ENCODE measurements at regions not wholly inside any gene's neighbourhood (a gene's known extent, or its start where the extent isn't known, plus 50 kb on each side); places are given as distances from the start of the nearest gene placed in this dataset.
"Not testable (repeated sequence)": the region's sequence is repeated elsewhere in the genome, so short reads cannot be mapped to it uniquely, and the experiment has no call there.

- no peaks in the 10 kb centered on the region for H3K36me3 ChIP-seq (ENCODE audit: control insufficient read depth in 2 of 2, insufficient read depth in 2 of 2, low read length in 2 of 2)
- no peaks in the 10 kb centered on the region for H3K4me1 ChIP-seq (ENCODE audit: control insufficient read depth, insufficient read depth, low read length)
- H3K27me3 ChIP-seq (ENCODE audit: control insufficient read depth in 1 of 2, insufficient read depth in 2 of 2, low read length in 2 of 2), result no peaks in the 10 kb centered on the region
- no peaks in the 10 kb centered on the region for H3K9me3 ChIP-seq (ENCODE audit: control insufficient read depth in 2 of 2, low read length in 2 of 2)
- H3K9ac ChIP-seq (ENCODE audit: low read length in 2 of 2), result no peak overlapping the region
- H3K4me3 ChIP-seq (ENCODE audit: low read length in 2 of 2), result no peak overlapping the region
- H3K27ac ChIP-seq (ENCODE audit: low read length), result no peak overlapping the region
These were observed 142.0 kb upstream of the FAT3 start for GRCh38 chr11:92082652-92083051.

- H3K9me3 ChIP-seq (ENCODE audit: control insufficient read depth in 2 of 2, low read length in 2 of 2); H3K27me3 ChIP-seq (ENCODE audit: control insufficient read depth in 1 of 2, insufficient read depth in 2 of 2, low read length in 2 of 2); H3K4me1 ChIP-seq (ENCODE audit: control insufficient read depth, insufficient read depth, low read length); H3K4me3 ChIP-seq (ENCODE audit: low read length in 2 of 2); H3K9ac ChIP-seq (ENCODE audit: low read length in 2 of 2); H3K36me3 ChIP-seq (ENCODE audit: control insufficient read depth in 2 of 2, insufficient read depth in 2 of 2, low read length in 2 of 2); H3K27ac ChIP-seq (ENCODE audit: low read length): not testable (repeated sequence)
These were observed 150.1 kb upstream of the FAT3 start for GRCh38 chr11:92074498-92074897.

- Histone ChIP-seq H3K9ac (ENCODE audit: low read length in 2 of 2) (no peak overlapping the region), H3K27ac (ENCODE audit: low read length) (no peak overlapping the region), H3K36me3 (ENCODE audit: control insufficient read depth in 2 of 2, insufficient read depth in 2 of 2, low read length in 2 of 2) (no peaks in the 10 kb centered on the region), H3K27me3 (ENCODE audit: control insufficient read depth in 1 of 2, insufficient read depth in 2 of 2, low read length in 2 of 2) (no peaks in the 10 kb centered on the region), H3K9me3 (ENCODE audit: control insufficient read depth in 2 of 2, low read length in 2 of 2) (peaks cover 3% of the 10 kb centered on the region in 2 donors), H3K4me1 (ENCODE audit: control insufficient read depth, insufficient read depth, low read length) (no peaks in the 10 kb centered on the region), H3K4me3 (ENCODE audit: low read length in 2 of 2) (no peak overlapping the region)
These were observed 153.0 kb upstream of the FAT3 start for GRCh38 chr11:92071660-92072059.

GRCh38 chr11:92070026-92070889 is 154.4 kb upstream of the FAT3 start:
- Histone ChIP-seq H3K9ac (ENCODE audit: low read length in 2 of 2) (no peak overlapping the region), H3K27ac (ENCODE audit: low read length) (no peak overlapping the region), H3K4me3 (ENCODE audit: low read length in 2 of 2) (no peak overlapping the region), H3K27me3 (ENCODE audit: control insufficient read depth in 1 of 2, insufficient read depth in 2 of 2, low read length in 2 of 2) (no peaks in the 10 kb centered on the region), H3K36me3 (ENCODE audit: control insufficient read depth in 2 of 2, insufficient read depth in 2 of 2, low read length in 2 of 2) (no peaks in the 10 kb centered on the region), H3K9me3 (ENCODE audit: control insufficient read depth in 2 of 2, low read length in 2 of 2) (peaks cover 3% of the 10 kb centered on the region in 2 donors), H3K4me1 (ENCODE audit: control insufficient read depth, insufficient read depth, low read length) (no peaks in the 10 kb centered on the region)

GRCh38 chr11:92067016-92067415 is 157.6 kb upstream of the FAT3 start:
- no peaks in the 10 kb centered on the region for H3K36me3 ChIP-seq (ENCODE audit: control insufficient read depth in 2 of 2, insufficient read depth in 2 of 2, low read length in 2 of 2)
- no peaks in the 10 kb centered on the region for H3K4me1 ChIP-seq (ENCODE audit: control insufficient read depth, insufficient read depth, low read length)
- no peak overlapping the region for H3K27ac ChIP-seq (ENCODE audit: low read length)
- H3K4me3 ChIP-seq (ENCODE audit: low read length in 2 of 2), result no peak overlapping the region
- no peak overlapping the region for H3K9ac ChIP-seq (ENCODE audit: low read length in 2 of 2)
- H3K9me3 ChIP-seq (ENCODE audit: control insufficient read depth in 2 of 2, low read length in 2 of 2), result peaks cover 3% of the 10 kb centered on the region in 2 donors
- H3K27me3 ChIP-seq (ENCODE audit: control insufficient read depth in 1 of 2, insufficient read depth in 2 of 2, low read length in 2 of 2), result no peaks in the 10 kb centered on the region

GRCh38 chr11:92061456-92062062 is 163.1 kb upstream of the FAT3 start:
- H3K27me3 ChIP-seq (ENCODE audit: control insufficient read depth in 1 of 2, insufficient read depth in 2 of 2, low read length in 2 of 2), result no peaks in the 10 kb centered on the region
- H3K4me1 ChIP-seq (ENCODE audit: control insufficient read depth, insufficient read depth, low read length), result no peaks in the 10 kb centered on the region
- H3K4me3 ChIP-seq (ENCODE audit: low read length in 2 of 2), result no peak overlapping the region
- no peak overlapping the region for H3K9ac ChIP-seq (ENCODE audit: low read length in 2 of 2)
- H3K9me3 ChIP-seq (ENCODE audit: control insufficient read depth in 2 of 2, low read length in 2 of 2), result no peaks in the 10 kb centered on the region
- no peak overlapping the region for H3K27ac ChIP-seq (ENCODE audit: low read length)
- H3K36me3 ChIP-seq (ENCODE audit: control insufficient read depth in 2 of 2, insufficient read depth in 2 of 2, low read length in 2 of 2), result no peaks in the 10 kb centered on the region

- H3K9me3 ChIP-seq (ENCODE audit: control insufficient read depth in 2 of 2, low read length in 2 of 2), result no peaks in the 10 kb centered on the region
- H3K9ac ChIP-seq (ENCODE audit: low read length in 2 of 2), result no peak overlapping the region
- no peak overlapping the region for H3K4me3 ChIP-seq (ENCODE audit: low read length in 2 of 2)
- no peaks in the 10 kb centered on the region for H3K27me3 ChIP-seq (ENCODE audit: control insufficient read depth in 1 of 2, insufficient read depth in 2 of 2, low read length in 2 of 2)
- H3K4me1 ChIP-seq (ENCODE audit: control insufficient read depth, insufficient read depth, low read length), result no peaks in the 10 kb centered on the region
- H3K27ac ChIP-seq (ENCODE audit: low read length), result no peak overlapping the region
- no peaks in the 10 kb centered on the region for H3K36me3 ChIP-seq (ENCODE audit: control insufficient read depth in 2 of 2, insufficient read depth in 2 of 2, low read length in 2 of 2)
These were observed 166.7 kb upstream of the FAT3 start for GRCh38 chr11:92057849-92058442.

- no peaks in the 10 kb centered on the region for H3K4me1 ChIP-seq (ENCODE audit: control insufficient read depth, insufficient read depth, low read length)
- H3K9me3 ChIP-seq (ENCODE audit: control insufficient read depth in 2 of 2, low read length in 2 of 2), result no peaks in the 10 kb centered on the region
- H3K4me3 ChIP-seq (ENCODE audit: low read length in 2 of 2), result no peak overlapping the region
- H3K9ac ChIP-seq (ENCODE audit: low read length in 2 of 2), result no peak overlapping the region
- no peaks in the 10 kb centered on the region for H3K36me3 ChIP-seq (ENCODE audit: control insufficient read depth in 2 of 2, insufficient read depth in 2 of 2, low read length in 2 of 2)
- no peaks in the 10 kb centered on the region for H3K27me3 ChIP-seq (ENCODE audit: control insufficient read depth in 1 of 2, insufficient read depth in 2 of 2, low read length in 2 of 2)
- H3K27ac ChIP-seq (ENCODE audit: low read length), result no peak overlapping the region
These were observed 171.4 kb upstream of the FAT3 start for GRCh38 chr11:92053216-92053615.

GRCh38 chr11:92050305-92050704 is 174.3 kb upstream of the FAT3 start:
- H3K27me3 ChIP-seq (ENCODE audit: control insufficient read depth in 1 of 2, insufficient read depth in 2 of 2, low read length in 2 of 2), result no peaks in the 10 kb centered on the region
- H3K9ac ChIP-seq (ENCODE audit: low read length in 2 of 2), result no peak overlapping the region
- no peak overlapping the region for H3K4me3 ChIP-seq (ENCODE audit: low read length in 2 of 2)
- no peaks in the 10 kb centered on the region for H3K4me1 ChIP-seq (ENCODE audit: control insufficient read depth, insufficient read depth, low read length)
- H3K9me3 ChIP-seq (ENCODE audit: control insufficient read depth in 2 of 2, low read length in 2 of 2), result no peaks in the 10 kb centered on the region
- no peak overlapping the region for H3K27ac ChIP-seq (ENCODE audit: low read length)
- no peaks in the 10 kb centered on the region for H3K36me3 ChIP-seq (ENCODE audit: control insufficient read depth in 2 of 2, insufficient read depth in 2 of 2, low read length in 2 of 2)

GRCh38 chr11:92048415-92048814 is 176.2 kb upstream of the FAT3 start:
- no peaks in the 10 kb centered on the region for H3K4me1 ChIP-seq (ENCODE audit: control insufficient read depth, insufficient read depth, low read length)
- no peaks in the 10 kb centered on the region for H3K36me3 ChIP-seq (ENCODE audit: control insufficient read depth in 2 of 2, insufficient read depth in 2 of 2, low read length in 2 of 2)
- H3K27ac ChIP-seq (ENCODE audit: low read length), result no peak overlapping the region
- no peak overlapping the region for H3K9ac ChIP-seq (ENCODE audit: low read length in 2 of 2)
- no peaks in the 10 kb centered on the region for H3K9me3 ChIP-seq (ENCODE audit: control insufficient read depth in 2 of 2, low read length in 2 of 2)
- no peaks in the 10 kb centered on the region for H3K27me3 ChIP-seq (ENCODE audit: control insufficient read depth in 1 of 2, insufficient read depth in 2 of 2, low read length in 2 of 2)
- no peak overlapping the region for H3K4me3 ChIP-seq (ENCODE audit: low read length in 2 of 2)

- Histone ChIP-seq H3K27ac (ENCODE audit: low read length) (no peak overlapping the region), H3K4me1 (ENCODE audit: control insufficient read depth, insufficient read depth, low read length) (no peaks in the 10 kb centered on the region), H3K36me3 (ENCODE audit: control insufficient read depth in 2 of 2, insufficient read depth in 2 of 2, low read length in 2 of 2) (no peaks in the 10 kb centered on the region), H3K9ac (ENCODE audit: low read length in 2 of 2) (no peak overlapping the region), H3K27me3 (ENCODE audit: control insufficient read depth in 1 of 2, insufficient read depth in 2 of 2, low read length in 2 of 2) (no peaks in the 10 kb centered on the region), H3K9me3 (ENCODE audit: control insufficient read depth in 2 of 2, low read length in 2 of 2) (no peaks in the 10 kb centered on the region), H3K4me3 (ENCODE audit: low read length in 2 of 2) (no peak overlapping the region)
These were observed 178.5 kb upstream of the FAT3 start for GRCh38 chr11:92046103-92046502.

All from stomach smooth muscle (tissue), 2 donors.